ENCODE measurements at regions not wholly inside any gene's neighbourhood (a gene's known extent, or its start where the extent isn't known, plus 50 kb on each side); places are given as distances from the start of the nearest gene placed in this dataset.

DNA sequence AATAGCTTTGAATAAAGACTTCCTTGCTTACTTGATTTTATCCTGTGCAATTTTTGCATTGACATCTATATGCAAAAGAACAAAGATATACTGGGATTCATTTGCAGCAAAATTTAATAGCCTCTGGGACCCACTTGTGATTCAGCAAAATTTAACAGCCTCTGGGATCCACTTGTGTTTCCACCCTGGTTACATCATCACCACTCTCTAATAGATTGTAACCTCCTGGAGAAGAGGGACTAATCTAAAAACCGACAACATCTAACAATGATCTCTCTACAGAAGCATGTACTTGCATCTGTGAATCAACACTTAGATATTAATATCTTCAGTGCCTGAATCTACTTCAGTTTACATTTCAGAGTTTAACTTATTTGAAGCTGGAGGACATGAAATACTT is 202.0 kb upstream of the CPHXL start:
- peak; percentile 75 for DNase-seq
- Histone ChIP-seq H3K9me1 (ENCODE audit: insufficient read depth, low read length) (peaks cover 4% of the 10 kb centered on the region), H3K27me3 (ENCODE audit: control insufficient read depth, insufficient read depth, low read length) (no peaks in the 10 kb centered on the region), H3K9ac (ENCODE audit: low read depth, low read length) (no peak overlapping the region), H4K5ac (ENCODE audit: low read depth, low read length) (no peak overlapping the region; the same call in 1 of the 2 replicates), H3K4ac (ENCODE audit: low read depth, low read length) (no peak overlapping the region), H2AK5ac (ENCODE audit: low read depth, low read length) (no peak overlapping the region), H4K8ac (ENCODE audit: low read depth in 2 of 2, low read length in 2 of 2) (no peak overlapping the region), H2BK20ac (ENCODE audit: low read depth, low read length) (no peak overlapping the region), H2AK9ac (replicated peaks; ENCODE audit: low read depth, low read length, poor library complexity) (no peak overlapping the region), H3K79me1 (ENCODE audit: low read depth in 1 of 2, low read length in 2 of 2) (no peaks in the 10 kb centered on the region), H2BK120ac (ENCODE audit: low read depth, low read length) (0 out of 2 replicates have a peak overlapping the region, but pooled peaks have one; percentile 52), H3K18ac (ENCODE audit: low read depth, low read length) (no peak overlapping the region), H2BK5ac (ENCODE audit: low read depth, low read length, poor library complexity, severe bottlenecking) (no peak overlapping the region), H3K56ac (ENCODE audit: extremely low read depth, insufficient read depth, low read length) (no peak overlapping the region), H4K91ac (ENCODE audit: insufficient read depth, low read depth, low read length) (no peak overlapping the region), H3K4me2 (ENCODE audit: low read depth, low read length) (no peak overlapping the region; the same call in 1 of the 2 replicates), H3K36me3 (ENCODE audit: control insufficient read depth, insufficient read depth, low read length) (no peaks in the 10 kb centered on the region), H2BK15ac (ENCODE audit: low read depth, low read length) (no peak overlapping the region), H3K23ac (ENCODE audit: low read depth, low read length) (no peak overlapping the region), H4K20me1 (ENCODE audit: insufficient read depth, low read length) (no peaks in the 10 kb centered on the region), H3K14ac (replicated peaks; ENCODE audit: low read depth, low read length) (no peak overlapping the region), H3K27ac (ENCODE audit: insufficient read depth, low read length) (no peak overlapping the region), H2AFZ (replicated peaks; ENCODE audit: low read length, poor library complexity) (no peak overlapping the region), H3K9me3 (ENCODE audit: control insufficient read depth, insufficient read depth, low read length) (no peaks in the 10 kb centered on the region), H3K4me3 (ENCODE audit: insufficient read depth, low read depth, low read length) (no peak overlapping the region), H3K4me1 (ENCODE audit: control insufficient read depth, insufficient read depth, low read length) (peaks cover 6% of the 10 kb centered on the region)
- POLR2A ChIA-PET (ENCODE audit: unreplicated experiment) = no interaction called here
- BruUV-seq (replicated peaks) = no TSS peak
- peak; percentile 73; the same call in 1 of the 2 replicates for TF ChIP-seq NFE2L2 (IDR thresholded peaks at IDR 0.05; ENCODE audit: low read depth, low read length)
- peak; percentile 42; the same call in 1 of the 2 replicates for TF ChIP-seq CEBPB (IDR thresholded peaks at IDR 0.05; ENCODE audit: low read depth, low read length)
- no peak for TF ChIP-seq MAZ (IDR thresholded peaks at IDR 0.05; ENCODE audit: borderline replicate concordance, low read depth, low read length)
- ATAC-seq (ENCODE audit: low read depth) = peak; percentile 35
- intact Hi-C loops (cut with micrococcal nuclease) = no loop called here
- no CpG with 5 or more reads among the region's 1 CpG for WGBS, 2 experiments (ENCODE audit: extremely low coverage in 2 of 2, insufficient read length in 1 of 2)
- in situ Hi-C loops (cut with MboI; ENCODE audit: low sequenced_read_pairs) = no loop called here
- CTCF ChIA-PET = no interaction called here
- dilution Hi-C loops (cut with HindIII; ENCODE audit: low sequenced_read_pairs, unreplicated experiment) = no loop called here

All from IMR-90 (cell line).